ENCODE measurements at regions not wholly inside any gene's neighbourhood (a gene's known extent, or its start where the extent isn't known, plus 50 kb on each side); places are given as distances from the start of the nearest gene placed in this dataset.

DNA sequence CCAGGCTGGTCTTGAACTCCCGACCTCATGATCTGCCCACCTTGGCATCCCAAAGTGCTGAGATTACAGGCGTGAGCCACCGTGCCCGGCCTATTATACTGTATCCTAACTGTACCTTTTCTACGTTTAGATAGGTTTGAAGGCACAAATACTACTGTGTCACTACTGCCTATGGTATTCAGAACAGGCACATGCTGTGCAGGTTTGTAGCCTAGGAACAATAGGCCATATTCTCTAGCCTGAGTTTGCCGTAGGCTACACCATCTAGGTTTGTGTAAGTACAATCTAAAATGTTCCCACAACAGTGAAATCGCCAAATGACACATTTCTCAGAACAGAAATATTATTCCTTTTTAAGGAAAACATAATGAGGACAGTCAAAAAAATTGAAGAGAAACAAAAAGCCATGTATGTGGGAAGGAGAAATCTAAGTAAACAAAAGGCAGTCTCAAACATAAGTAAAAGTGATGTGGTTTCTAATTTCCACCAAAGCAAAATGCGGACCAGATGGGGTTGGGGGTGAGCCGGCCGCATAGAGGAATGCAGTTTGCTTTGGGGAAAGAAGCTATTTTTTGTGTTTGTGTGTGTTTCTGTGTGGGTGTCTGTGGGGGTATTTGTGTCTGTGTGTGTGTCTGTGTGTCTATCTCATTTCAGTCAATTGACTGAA lies 192.6 kb upstream of the SALL4 start:
- TF ChIP-seq, protein P1, sequence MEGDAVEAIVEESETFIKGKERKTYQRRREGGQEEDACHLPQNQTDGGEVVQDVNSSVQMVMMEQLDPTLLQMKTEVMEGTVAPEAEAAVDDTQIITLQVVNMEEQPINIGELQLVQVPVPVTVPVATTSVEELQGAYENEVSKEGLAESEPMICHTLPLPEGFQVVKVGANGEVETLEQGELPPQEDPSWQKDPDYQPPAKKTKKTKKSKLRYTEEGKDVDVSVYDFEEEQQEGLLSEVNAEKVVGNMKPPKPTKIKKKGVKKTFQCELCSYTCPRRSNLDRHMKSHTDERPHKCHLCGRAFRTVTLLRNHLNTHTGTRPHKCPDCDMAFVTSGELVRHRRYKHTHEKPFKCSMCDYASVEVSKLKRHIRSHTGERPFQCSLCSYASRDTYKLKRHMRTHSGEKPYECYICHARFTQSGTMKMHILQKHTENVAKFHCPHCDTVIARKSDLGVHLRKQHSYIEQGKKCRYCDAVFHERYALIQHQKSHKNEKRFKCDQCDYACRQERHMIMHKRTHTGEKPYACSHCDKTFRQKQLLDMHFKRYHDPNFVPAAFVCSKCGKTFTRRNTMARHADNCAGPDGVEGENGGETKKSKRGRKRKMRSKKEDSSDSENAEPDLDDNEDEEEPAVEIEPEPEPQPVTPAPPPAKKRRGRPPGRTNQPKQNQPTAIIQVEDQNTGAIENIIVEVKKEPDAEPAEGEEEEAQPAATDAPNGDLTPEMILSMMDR (conservative IDR thresholded peaks at IDR 0.05; ENCODE audit: low read length): no peak
- Histone ChIP-seq H2AFZ (ENCODE audit: low read length) (no peak overlapping the region), H3K79me2 (ENCODE audit: insufficient read depth, low read depth, low read length) (no peaks in the 10 kb centered on the region), H3K27ac (ENCODE audit: low read depth, low read length, poor library complexity, severe bottlenecking) (no peak overlapping the region), H3K4me1 (ENCODE audit: insufficient read depth, low read length, poor library complexity, severe bottlenecking) (no peaks in the 10 kb centered on the region), H3K9me2 (ENCODE audit: insufficient read depth, low read length) (no peaks in the 10 kb centered on the region), H3K36me3 (ENCODE audit: insufficient read depth, low read length) (no peaks in the 10 kb centered on the region), H3K9me3 (ENCODE audit: low read length) (no peaks in the 10 kb centered on the region), H4K20me1 (ENCODE audit: insufficient read depth, low read length) (no peaks in the 10 kb centered on the region), H3K4me3 (ENCODE audit: low read depth, low read length, poor library complexity, severe bottlenecking) (no peak overlapping the region), H3K4me2 (ENCODE audit: low read length) (no peak overlapping the region)
- intact Hi-C loops (cut with micrococcal nuclease; ENCODE audit: unreplicated experiment): no loop called here
- BruUV-seq (replicated peaks): no TSS peak
- no peak for DNase-seq (ENCODE audit: low spot score)
- CTCF ChIA-PET (ENCODE audit: unreplicated experiment): no interaction called here
- POLR2A ChIA-PET: interaction anchor here (0.6 to 0.7 kb wide), 2 partner anchors 42 to 1830 kb away, joined by 3 to 7 read pairs; no protein-coding TSS in a partner anchor

DNA sequence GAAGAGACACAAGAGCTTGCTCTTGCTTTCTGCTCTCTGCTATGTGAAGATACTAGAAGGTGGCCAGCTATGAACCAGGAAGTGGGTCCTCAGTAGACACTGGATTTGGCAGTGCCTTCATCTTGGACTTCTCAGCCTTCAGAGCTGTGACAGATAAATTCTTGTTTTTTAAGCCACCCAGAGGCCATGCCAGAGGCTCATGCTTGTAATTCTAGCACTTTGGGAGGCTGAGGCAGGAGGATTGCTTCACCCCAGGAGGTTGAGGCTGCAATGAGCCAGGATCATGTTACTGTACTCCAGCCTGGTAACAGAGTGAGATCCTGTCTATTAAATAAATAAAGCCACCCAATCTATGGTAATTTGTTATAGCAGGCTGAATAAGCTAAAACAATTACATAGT lies 185.5 kb upstream of the SALL4 start:
- CTCF ChIA-PET (ENCODE audit: unreplicated experiment): no interaction called here
- no peaks in the 10 kb centered on the region for H3K36me3 ChIP-seq (ENCODE audit: insufficient read depth, low read length)

GRCh38 chr20:51985013-51985415 lies 182.7 kb upstream of the SALL4 start:
- Histone ChIP-seq H3K36me3 (ENCODE audit: insufficient read depth, low read length) (no peaks in the 10 kb centered on the region), H2AFZ (ENCODE audit: low read length) (peak overlapping the region; percentile 37; the same call in 1 of the 2 replicates), H3K27ac (ENCODE audit: low read depth, low read length, poor library complexity, severe bottlenecking) (no peak overlapping the region), H3K4me1 (ENCODE audit: insufficient read depth, low read length, poor library complexity, severe bottlenecking) (peaks cover 12% of the 10 kb centered on the region), H3K4me2 (ENCODE audit: low read length) (no peak overlapping the region), H3K79me2 (ENCODE audit: insufficient read depth, low read depth, low read length) (no peaks in the 10 kb centered on the region), H4K20me1 (ENCODE audit: insufficient read depth, low read length) (no peaks in the 10 kb centered on the region), H3K9me2 (ENCODE audit: insufficient read depth, low read length) (no peaks in the 10 kb centered on the region), H3K4me3 (ENCODE audit: low read depth, low read length, poor library complexity, severe bottlenecking) (no peak overlapping the region), H3K9me3 (ENCODE audit: low read length) (no peaks in the 10 kb centered on the region)
- ChIA-PET POLR2A (interaction anchor here (0.6 kb wide), 1 partner anchor 68 kb away, joined by 6 read pairs; no protein-coding TSS in a partner anchor), CTCF (ENCODE audit: unreplicated experiment) (interaction anchor here (0.6 kb wide), 1 partner anchor 900 kb away, joined by 4 read pairs; no protein-coding TSS in a partner anchor)
- intact Hi-C loops (cut with micrococcal nuclease; ENCODE audit: unreplicated experiment): no loop called here
- TF ChIP-seq, protein P1 (conservative IDR thresholded peaks at IDR 0.05; ENCODE audit: low read length): no peak
- TF ChIP-seq EZH2phosphoT487 (IDR thresholded peaks at IDR 0.05; ENCODE audit: borderline replicate concordance, low read depth, low read length): no peak
- no TSS peak for BruUV-seq (replicated peaks)
- no peak for DNase-seq (ENCODE audit: low spot score)

More for the DNA sequence above, 185.5 kb upstream of the SALL4 start:
- peaks cover 3% of the 10 kb centered on the region for H3K4me1 ChIP-seq (ENCODE audit: insufficient read depth, low read length, poor library complexity, severe bottlenecking)
- POLR2A ChIA-PET: interaction anchor here (0.7 kb wide), 1 partner anchor 207 kb away, joined by 3 read pairs; no protein-coding TSS in a partner anchor
- H3K4me2 ChIP-seq (ENCODE audit: low read length): no peak overlapping the region
- H2AFZ ChIP-seq (ENCODE audit: low read length): no peak overlapping the region
- BruUV-seq (replicated peaks): no TSS peak
- H3K9me2 ChIP-seq (ENCODE audit: insufficient read depth, low read length): no peaks in the 10 kb centered on the region
- intact Hi-C loops (cut with micrococcal nuclease; ENCODE audit: unreplicated experiment): no loop called here
- H4K20me1 ChIP-seq (ENCODE audit: insufficient read depth, low read length): no peaks in the 10 kb centered on the region
- no peak overlapping the region for H3K27ac ChIP-seq (ENCODE audit: low read depth, low read length, poor library complexity, severe bottlenecking)
- DNase-seq (ENCODE audit: low spot score): no peak
- TF ChIP-seq, protein P1 (conservative IDR thresholded peaks at IDR 0.05; ENCODE audit: low read length): no peak
- no peak for TF ChIP-seq EZH2phosphoT487 (IDR thresholded peaks at IDR 0.05; ENCODE audit: borderline replicate concordance, low read depth, low read length)
- H3K9me3 ChIP-seq (ENCODE audit: low read length): no peaks in the 10 kb centered on the region
- no peak overlapping the region for H3K4me3 ChIP-seq (ENCODE audit: low read depth, low read length, poor library complexity, severe bottlenecking)
- H3K79me2 ChIP-seq (ENCODE audit: insufficient read depth, low read depth, low read length): no peaks in the 10 kb centered on the region
